BLaER1 (cell line): ENCODE measurements at regions not wholly inside any gene's neighbourhood (a gene's known extent, or its start where the extent isn't known, plus 50 kb on each side); places are given as distances from the start of the nearest gene placed in this dataset.

ENCODE experiments used
- H3K27ac ChIP-seq: shearing (Covaris generic); formaldehyde crosslinking; 2 replicates; pipeline ENCODE4 v1.8.1; 2022
- H3K27me3 ChIP-seq: shearing (Covaris generic); formaldehyde crosslinking; 2 replicates; pipeline ENCODE4 v1.8.1; 2022
- H3K36me3 ChIP-seq: shearing (Covaris generic); formaldehyde crosslinking; 2 replicates; pipeline ENCODE4 v1.8.1; 2022
- H3K4me1 ChIP-seq: shearing (Covaris generic); formaldehyde crosslinking; 2 replicates; pipeline ENCODE4 v1.8.1; 2022
- H3K4me2 ChIP-seq: shearing (Covaris generic); formaldehyde crosslinking; 2 replicates; pipeline ENCODE4 v1.8.1; 2022
- H3K4me3 ChIP-seq: shearing (Covaris generic); formaldehyde crosslinking; 2 replicates; pipeline ENCODE4 v1.8.1; 2022
- H3K9ac ChIP-seq: shearing (Covaris generic); formaldehyde crosslinking; 2 replicates; pipeline ENCODE4 v1.8.1; 2022
- H3K9me3 ChIP-seq: shearing (Covaris generic); formaldehyde crosslinking; 2 replicates; pipeline ENCODE4 v1.8.1; 2022
- H4K20me1 ChIP-seq: shearing (Covaris generic); formaldehyde crosslinking; 2 replicates; pipeline ENCODE4 v1.8.1; 2022
- Cebpa-rat ChIP-seq: shearing (Covaris generic); IDR thresholded peaks from 2 replicates; pipeline ENCODE4 v1.8.1; 2022

DNA sequence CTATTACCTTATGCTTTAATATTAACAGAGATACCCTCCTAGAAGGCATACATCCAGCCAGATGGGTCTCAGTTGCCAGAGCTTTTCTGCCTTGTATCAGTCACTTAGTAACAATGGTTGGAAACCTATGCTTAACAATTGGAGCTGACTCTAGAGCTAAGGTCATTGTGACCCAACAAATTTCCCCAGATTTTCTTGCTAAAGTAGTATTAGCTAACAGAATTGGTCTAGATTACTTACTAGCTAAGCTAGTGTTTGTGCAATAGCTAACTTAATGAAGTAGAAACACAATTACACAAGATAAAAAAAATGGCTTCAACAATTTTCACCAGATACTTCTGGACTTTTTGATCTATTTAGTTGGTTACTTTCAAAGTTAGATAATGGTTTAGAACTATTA lies 236.9 kb downstream of the NSUN3 start:
- Histone ChIP-seq H3K4me1 (no peaks in the 10 kb centered on the region), H3K9me3 (no peaks in the 10 kb centered on the region), H3K36me3 (no peaks in the 10 kb centered on the region), H3K4me2 (no peak overlapping the region), H4K20me1 (no peaks in the 10 kb centered on the region), H3K27me3 (no peaks in the 10 kb centered on the region), H3K27ac (no peak overlapping the region), H3K9ac (no peak overlapping the region), H3K4me3 (no peak overlapping the region)
- TF ChIP-seq Cebpa-rat, result no peak

- no peak overlapping the region for H3K27ac ChIP-seq
- no peaks in the 10 kb centered on the region for H3K4me1 ChIP-seq
- no peak overlapping the region for H3K4me2 ChIP-seq
- no peak overlapping the region for H3K9ac ChIP-seq
- no peaks in the 10 kb centered on the region for H3K9me3 ChIP-seq
- no peaks in the 10 kb centered on the region for H4K20me1 ChIP-seq
- H3K36me3 ChIP-seq, result no peaks in the 10 kb centered on the region
- no peak for TF ChIP-seq Cebpa-rat
- no peak overlapping the region for H3K4me3 ChIP-seq
- H3K27me3 ChIP-seq, result no peaks in the 10 kb centered on the region
These were observed 238.5 kb downstream of the NSUN3 start for GRCh38 chr3:94301366-94301765.

DNA sequence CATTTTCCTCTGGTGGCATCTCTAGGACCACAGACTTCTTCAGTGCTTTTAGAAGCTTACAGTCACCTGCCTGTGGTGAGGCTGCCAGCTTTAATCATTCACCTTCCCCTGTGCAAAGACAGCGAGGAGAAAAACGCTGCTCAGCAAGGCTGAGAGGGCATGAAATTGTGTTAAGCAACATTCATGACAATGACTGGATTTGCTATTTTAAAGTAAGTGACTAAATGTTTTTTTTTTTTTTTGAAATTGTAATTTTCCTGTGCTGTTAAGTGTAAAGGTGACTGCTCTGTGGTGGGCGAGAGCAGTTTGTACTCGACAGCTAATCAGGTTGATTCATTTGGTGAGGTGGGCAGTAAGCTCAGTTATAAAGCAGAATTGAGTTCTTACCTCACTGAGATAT lies 240.4 kb downstream of the NSUN3 start:
- Histone ChIP-seq H4K20me1 (no peaks in the 10 kb centered on the region), H3K27me3 (no peaks in the 10 kb centered on the region), H3K4me2 (no peak overlapping the region), H3K27ac (no peak overlapping the region), H3K9ac (no peak overlapping the region), H3K4me3 (no peak overlapping the region), H3K9me3 (no peaks in the 10 kb centered on the region), H3K4me1 (no peaks in the 10 kb centered on the region), H3K36me3 (no peaks in the 10 kb centered on the region)
- TF ChIP-seq Cebpa-rat, result no peak

DNA sequence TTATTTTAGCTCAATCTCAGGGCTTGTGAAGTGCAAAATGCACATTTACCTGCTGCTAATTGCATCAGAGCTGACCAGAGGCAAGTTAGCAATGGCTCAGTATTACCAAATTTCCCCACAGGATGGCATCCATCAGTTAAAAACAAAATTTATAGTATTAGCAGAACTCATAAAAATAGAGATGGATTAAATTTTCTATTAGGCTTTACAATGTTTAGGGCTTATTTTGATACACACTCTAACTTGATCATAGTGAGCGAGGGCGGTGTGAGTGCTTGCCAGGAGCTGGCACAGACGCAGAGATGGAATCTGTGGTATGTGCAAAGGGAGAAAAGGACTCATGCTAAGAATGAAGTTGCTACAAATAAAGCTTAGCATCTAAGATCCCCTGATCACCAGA lies 241.0 kb downstream of the NSUN3 start:
- no peak for TF ChIP-seq Cebpa-rat
- no peaks in the 10 kb centered on the region for H3K36me3 ChIP-seq
- no peak overlapping the region for H3K4me3 ChIP-seq
- no peak overlapping the region for H3K4me2 ChIP-seq
- H3K4me1 ChIP-seq, result no peaks in the 10 kb centered on the region
- no peaks in the 10 kb centered on the region for H3K27me3 ChIP-seq
- no peaks in the 10 kb centered on the region for H3K9me3 ChIP-seq
- H3K27ac ChIP-seq, result no peak overlapping the region
- no peaks in the 10 kb centered on the region for H4K20me1 ChIP-seq
- H3K9ac ChIP-seq, result no peak overlapping the region

GRCh38 chr3:94304954-94305353 lies 242.1 kb downstream of the NSUN3 start:
- no peaks in the 10 kb centered on the region for H4K20me1 ChIP-seq
- H3K9me3 ChIP-seq, result no peaks in the 10 kb centered on the region

GRCh38 chr3:94305835-94306611 lies 243.2 kb downstream of the NSUN3 start:
- Histone ChIP-seq H4K20me1 (no peaks in the 10 kb centered on the region), H3K27ac (no peak overlapping the region), H3K4me1 (no peaks in the 10 kb centered on the region), H3K4me2 (no peak overlapping the region), H3K9ac (no peak overlapping the region), H3K36me3 (no peaks in the 10 kb centered on the region), H3K9me3 (no peaks in the 10 kb centered on the region), H3K27me3 (no peaks in the 10 kb centered on the region), H3K4me3 (no peak overlapping the region)
- TF ChIP-seq Cebpa-rat, result no peak

More at GRCh38 chr3:94304954-94305353, 242.1 kb downstream of the NSUN3 start:
- no peak for TF ChIP-seq Cebpa-rat
- H3K4me3 ChIP-seq, result no peak overlapping the region
- H3K36me3 ChIP-seq, result no peaks in the 10 kb centered on the region
- no peak overlapping the region for H3K27ac ChIP-seq
- H3K4me1 ChIP-seq, result no peaks in the 10 kb centered on the region
- no peak overlapping the region for H3K9ac ChIP-seq
- H3K27me3 ChIP-seq, result no peaks in the 10 kb centered on the region
- no peak overlapping the region for H3K4me2 ChIP-seq

- H4K20me1 ChIP-seq, result no peaks in the 10 kb centered on the region
- no peak for TF ChIP-seq Cebpa-rat
These were observed 244.7 kb downstream of the NSUN3 start for GRCh38 chr3:94307588-94307987.

GRCh38 chr3:94308767-94309166 lies 245.9 kb downstream of the NSUN3 start:
- TF ChIP-seq Cebpa-rat, result no peak

More at GRCh38 chr3:94307588-94307987, 244.7 kb downstream of the NSUN3 start:
- Histone ChIP-seq H3K9ac (no peak overlapping the region), H3K36me3 (no peaks in the 10 kb centered on the region), H3K4me2 (no peak overlapping the region), H3K9me3 (no peaks in the 10 kb centered on the region), H3K4me1 (no peaks in the 10 kb centered on the region), H3K4me3 (no peak overlapping the region), H3K27ac (no peak overlapping the region), H3K27me3 (no peaks in the 10 kb centered on the region)

DNA sequence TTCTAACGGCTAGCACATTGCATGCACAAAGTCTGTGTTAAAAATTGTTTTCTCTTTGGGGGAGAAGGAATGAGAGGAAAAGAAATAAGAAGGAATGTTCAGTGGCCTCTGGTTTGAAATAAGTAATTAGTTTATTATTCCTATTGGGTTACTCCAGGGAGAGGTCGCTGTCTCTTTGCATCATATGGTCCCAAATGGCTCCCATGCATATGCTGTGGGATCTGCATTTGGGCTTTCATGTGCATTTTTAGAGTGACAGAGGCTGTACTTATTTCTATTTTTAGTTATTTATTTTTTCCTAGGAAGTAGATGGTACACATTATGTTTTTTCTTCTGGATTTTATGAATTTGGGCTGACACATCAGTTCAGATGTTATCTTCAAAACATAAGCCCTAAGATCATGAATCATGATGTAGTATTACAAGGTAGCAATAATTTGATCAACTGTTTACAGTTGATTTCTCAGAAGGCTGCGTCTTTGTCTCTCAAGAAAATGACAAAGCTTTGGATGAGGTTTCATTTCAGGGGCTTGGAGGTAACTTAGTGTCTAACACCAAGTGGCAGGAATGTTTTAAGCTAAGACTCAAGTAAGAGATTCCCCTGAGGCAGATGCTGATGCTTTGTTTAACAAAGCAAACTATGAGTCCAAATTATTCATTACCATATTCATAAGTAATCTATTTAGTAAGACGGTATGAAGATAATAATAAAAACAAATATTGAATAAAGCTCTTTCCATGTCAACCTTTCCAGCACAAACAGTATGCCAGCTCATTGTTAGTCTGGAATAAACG lies 247.7 kb downstream of the NSUN3 start:
- Histone ChIP-seq H3K4me2 (no peak overlapping the region), H4K20me1 (no peaks in the 10 kb centered on the region), H3K27me3 (no peaks in the 10 kb centered on the region), H3K36me3 (no peaks in the 10 kb centered on the region), H3K9me3 (no peaks in the 10 kb centered on the region), H3K4me3 (no peak overlapping the region), H3K27ac (no peak overlapping the region), H3K9ac (no peak overlapping the region), H3K4me1 (no peaks in the 10 kb centered on the region)
- TF ChIP-seq Cebpa-rat, result no peak

More at GRCh38 chr3:94308767-94309166, 245.9 kb downstream of the NSUN3 start:
- Histone ChIP-seq H3K9ac (no peak overlapping the region), H3K4me3 (no peak overlapping the region), H3K36me3 (no peaks in the 10 kb centered on the region), H3K4me1 (no peaks in the 10 kb centered on the region), H4K20me1 (no peaks in the 10 kb centered on the region), H3K27ac (no peak overlapping the region), H3K9me3 (no peaks in the 10 kb centered on the region), H3K27me3 (no peaks in the 10 kb centered on the region), H3K4me2 (no peak overlapping the region)

DNA sequence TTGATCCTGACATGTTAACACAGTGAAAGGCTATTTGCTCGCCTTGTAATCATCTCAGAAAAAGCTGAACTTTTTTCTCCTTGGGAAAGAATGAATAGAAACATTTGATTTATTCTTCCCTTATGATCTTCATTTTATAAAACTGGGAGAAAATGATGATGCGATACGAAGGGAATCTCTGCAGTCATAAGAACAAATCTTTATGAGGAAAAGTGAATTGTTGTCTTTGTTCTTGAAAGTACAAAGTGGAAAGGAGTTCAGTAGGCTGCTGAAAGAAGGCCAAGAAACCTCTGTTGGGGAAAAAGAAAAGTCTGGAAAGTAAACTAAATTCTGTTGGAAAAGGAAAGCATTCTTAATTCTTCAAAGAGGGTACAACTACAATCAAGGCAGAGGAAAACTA lies 248.8 kb downstream of the NSUN3 start:
- no peak for TF ChIP-seq Cebpa-rat
- Histone ChIP-seq H3K27ac (no peak overlapping the region), H3K9ac (no peak overlapping the region), H4K20me1 (no peaks in the 10 kb centered on the region), H3K36me3 (no peaks in the 10 kb centered on the region), H3K9me3 (no peaks in the 10 kb centered on the region), H3K4me2 (no peak overlapping the region), H3K27me3 (no peaks in the 10 kb centered on the region), H3K4me3 (no peak overlapping the region), H3K4me1 (no peaks in the 10 kb centered on the region)
